Suprapubic skin (tissue), 4 donors: ENCODE measurements at regions not wholly inside any gene's neighbourhood (a gene's known extent, or its start where the extent isn't known, plus 50 kb on each side); places are given as distances from the start of the nearest gene placed in this dataset.

ENCODE experiments used
- DNase-seq, 2 donors: peaks; one replicate each; pipeline ENCODE4 v3.0.0-alpha.2; 2019; ENCODE audit warnings: low spot score in 2 of 2
- H3K27ac ChIP-seq: fragments of 200-600 bp; sonication (generic); one replicate; pipeline ENCODE4 v1.5.1; 2019
- H3K27me3 ChIP-seq: fragments of 200-600 bp; sonication (generic); one replicate; pipeline ENCODE4 v1.5.1; 2019
- H3K36me3 ChIP-seq: fragments of 200-600 bp; sonication (generic); one replicate; pipeline ENCODE4 v1.5.1; 2019
- H3K4me1 ChIP-seq: fragments of 200-600 bp; sonication (generic); one replicate; pipeline ENCODE4 v1.5.1; 2019
- H3K4me3 ChIP-seq: fragments of 200-600 bp; sonication (generic); one replicate; pipeline ENCODE4 v1.5.1; 2019; ENCODE audit warnings: mild to moderate bottlenecking
- H3K9me3 ChIP-seq: fragments of 200-600 bp; sonication (generic); one replicate; pipeline ENCODE4 v1.5.1; 2019
- EP300 ChIP-seq: sonication (generic); formaldehyde crosslinking; IDR thresholded peaks from one replicate; pipeline ENCODE4 v1.6.1; 2017; ENCODE audit warnings: antibody characterized with exemption
- POLR2A ChIP-seq, 2 donors: fragments of 450-650 bp; IDR thresholded peaks; one replicate each; pipeline ENCODE4 v1.6.1; 2017; ENCODE audit warnings: antibody characterized with exemption in 2 of 2, mild to moderate bottlenecking in 2 of 2, moderate library complexity in 2 of 2
- POLR2AphosphoS5 ChIP-seq, 3 donors: sonication (generic); formaldehyde crosslinking; IDR thresholded peaks; one replicate each; pipeline ENCODE4 v1.6.1; 2017; ENCODE audit warnings: antibody characterized with exemption in 3 of 3
- WGBS: methylation state at CpG from one replicate; pipeline ENCODE4 v1.1.5; 2018; 5-methylcytosine and 5-hydroxymethylcytosine counted together
- TF ChIP-seq, protein P1 (sequence below), 2 donors: fragments of 200-600 bp in 1 of 2; fragments of 450-650 bp in 1 of 2; sonication (generic) in 1 of 2; IDR thresholded peaks; one replicate each; pipeline ENCODE4 v1.5.1; 2016 to 2019; ENCODE audit warnings: antibody characterized with exemption in 2 of 2, mild to moderate bottlenecking in 1 of 2, moderate library complexity in 1 of 2

DNA sequence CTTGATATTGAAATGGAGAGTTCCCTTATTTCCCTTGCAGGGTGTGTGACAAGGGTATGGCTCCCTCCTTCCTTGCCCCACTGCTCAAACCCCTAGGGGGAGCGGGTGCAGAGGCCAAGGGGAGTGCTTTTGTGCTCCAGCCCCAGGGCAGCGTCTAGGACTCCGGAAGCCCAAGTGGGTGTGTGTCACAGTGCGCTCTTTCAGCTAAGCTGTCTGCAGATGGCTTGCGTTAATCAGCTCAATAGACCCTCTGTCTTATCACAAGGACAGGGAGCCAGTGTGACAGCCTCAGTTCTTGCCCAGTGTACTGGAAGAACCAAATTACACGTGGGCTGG is 523.6 kb upstream of the LMCD1 start:
- no peak overlapping the region for H3K4me3 ChIP-seq
- H3K4me1 ChIP-seq = peaks cover 3% of the 10 kb centered on the region
- TF ChIP-seq POLR2A (IDR thresholded peaks at IDR 0.05) = no peak
- H3K36me3 ChIP-seq = no peaks in the 10 kb centered on the region
- DNase-seq = no peak
- 40% methylated on average over 6 of the region's 6 CpGs for WGBS
- H3K27ac ChIP-seq = no peak overlapping the region
- H3K9me3 ChIP-seq = no peaks in the 10 kb centered on the region
- H3K27me3 ChIP-seq = no peaks in the 10 kb centered on the region

DNA sequence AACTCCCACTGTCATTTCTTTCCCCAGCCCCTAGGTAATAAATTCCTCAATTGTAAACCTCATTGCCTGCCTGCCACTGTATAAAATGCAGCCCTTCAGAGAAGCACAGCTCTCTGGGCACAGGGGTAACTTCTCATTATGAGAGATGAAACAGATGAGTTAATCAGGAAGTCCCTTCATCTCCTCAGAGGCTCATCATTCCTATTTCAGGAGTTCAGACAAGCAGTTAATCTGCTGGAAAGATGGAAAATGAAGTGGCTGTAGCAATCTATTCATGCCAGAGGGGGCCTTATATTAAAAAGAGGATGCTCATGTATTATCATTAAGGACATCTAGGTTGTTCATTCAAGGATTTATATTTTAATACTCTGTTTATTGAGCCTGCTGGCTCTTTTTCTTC is 519.5 kb upstream of the LMCD1 start:
- no peaks in the 10 kb centered on the region for H3K9me3 ChIP-seq
- TF ChIP-seq POLR2AphosphoS5 (IDR thresholded peaks at IDR 0.05) (no peak), EP300 (no peak), POLR2A (IDR thresholded peaks at IDR 0.05) (no peak)
- TF ChIP-seq, protein P1, sequence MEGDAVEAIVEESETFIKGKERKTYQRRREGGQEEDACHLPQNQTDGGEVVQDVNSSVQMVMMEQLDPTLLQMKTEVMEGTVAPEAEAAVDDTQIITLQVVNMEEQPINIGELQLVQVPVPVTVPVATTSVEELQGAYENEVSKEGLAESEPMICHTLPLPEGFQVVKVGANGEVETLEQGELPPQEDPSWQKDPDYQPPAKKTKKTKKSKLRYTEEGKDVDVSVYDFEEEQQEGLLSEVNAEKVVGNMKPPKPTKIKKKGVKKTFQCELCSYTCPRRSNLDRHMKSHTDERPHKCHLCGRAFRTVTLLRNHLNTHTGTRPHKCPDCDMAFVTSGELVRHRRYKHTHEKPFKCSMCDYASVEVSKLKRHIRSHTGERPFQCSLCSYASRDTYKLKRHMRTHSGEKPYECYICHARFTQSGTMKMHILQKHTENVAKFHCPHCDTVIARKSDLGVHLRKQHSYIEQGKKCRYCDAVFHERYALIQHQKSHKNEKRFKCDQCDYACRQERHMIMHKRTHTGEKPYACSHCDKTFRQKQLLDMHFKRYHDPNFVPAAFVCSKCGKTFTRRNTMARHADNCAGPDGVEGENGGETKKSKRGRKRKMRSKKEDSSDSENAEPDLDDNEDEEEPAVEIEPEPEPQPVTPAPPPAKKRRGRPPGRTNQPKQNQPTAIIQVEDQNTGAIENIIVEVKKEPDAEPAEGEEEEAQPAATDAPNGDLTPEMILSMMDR (IDR thresholded peaks at IDR 0.05) = no peak
- DNase-seq = no peak
- H3K27me3 ChIP-seq = no peaks in the 10 kb centered on the region
- peaks cover 3% of the 10 kb centered on the region for H3K4me1 ChIP-seq
- no peak overlapping the region for H3K27ac ChIP-seq
- H3K4me3 ChIP-seq = no peak overlapping the region
- no peaks in the 10 kb centered on the region for H3K36me3 ChIP-seq

DNA sequence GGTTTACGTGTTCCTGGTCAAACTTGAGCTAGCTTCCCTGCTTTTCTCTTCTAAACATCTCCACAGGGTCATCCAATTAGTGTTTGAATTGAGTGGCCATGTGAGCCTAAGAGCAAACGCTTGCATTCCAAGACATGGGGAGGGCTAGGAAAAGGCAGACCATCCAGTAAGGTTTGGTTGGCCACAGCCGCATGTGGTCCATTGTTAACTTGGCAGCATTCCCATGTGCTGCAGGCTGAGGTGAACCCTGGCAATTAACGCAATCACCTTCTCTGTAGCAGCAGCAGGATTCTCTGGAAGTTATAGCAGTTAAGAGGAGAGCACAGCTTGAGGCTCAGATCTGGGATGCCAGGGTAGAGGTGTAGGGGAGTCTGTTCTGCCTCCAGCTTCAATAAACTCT is 502.2 kb upstream of the LMCD1 start:
- WGBS = 55% methylated on average over 4 of the region's 4 CpGs
- no peak overlapping the region for H3K4me3 ChIP-seq
- no peaks in the 10 kb centered on the region for H3K4me1 ChIP-seq
- TF ChIP-seq EP300 (no peak), POLR2AphosphoS5 (IDR thresholded peaks at IDR 0.05) (no peak), POLR2A (IDR thresholded peaks at IDR 0.05) (no peak)
- TF ChIP-seq, protein P1 (IDR thresholded peaks at IDR 0.05) = no peak
- no peaks in the 10 kb centered on the region for H3K9me3 ChIP-seq
- DNase-seq = no peak
- no peaks in the 10 kb centered on the region for H3K36me3 ChIP-seq
- H3K27ac ChIP-seq = no peak overlapping the region
- H3K27me3 ChIP-seq = no peaks in the 10 kb centered on the region

DNA sequence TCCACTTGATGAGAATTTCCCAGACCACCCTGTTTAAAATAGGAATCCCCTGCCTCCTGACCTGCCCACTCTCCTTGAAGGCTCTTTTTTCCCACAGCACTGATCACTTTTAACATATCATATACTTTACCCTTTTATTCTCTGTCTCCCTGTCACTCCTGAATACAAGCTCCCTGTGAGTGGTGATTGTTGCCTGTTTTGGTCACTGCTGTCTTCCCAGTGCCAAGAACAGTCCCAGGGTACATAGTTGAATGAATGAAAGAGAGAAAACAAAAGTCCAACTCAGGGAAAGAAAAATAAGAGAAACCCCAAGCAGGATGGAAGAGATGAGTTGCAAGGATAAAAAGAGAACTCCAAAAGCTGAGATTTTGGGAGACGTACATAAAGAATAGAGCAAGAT is 500.3 kb upstream of the LMCD1 start:
- TF ChIP-seq POLR2AphosphoS5 (IDR thresholded peaks at IDR 0.05) = no peak
- no peak for TF ChIP-seq EP300
- no peak for TF ChIP-seq POLR2A (IDR thresholded peaks at IDR 0.05)
- TF ChIP-seq, protein P1 (IDR thresholded peaks at IDR 0.05) = no peak
- no peaks in the 10 kb centered on the region for H3K27me3 ChIP-seq
- WGBS = 13% methylated on average over 1 of the region's 1 CpG
- no peaks in the 10 kb centered on the region for H3K9me3 ChIP-seq
- no peak for DNase-seq
- H3K4me3 ChIP-seq = no peak overlapping the region
- H3K27ac ChIP-seq = no peak overlapping the region
- H3K36me3 ChIP-seq = no peaks in the 10 kb centered on the region
- H3K4me1 ChIP-seq = no peaks in the 10 kb centered on the region

DNA sequence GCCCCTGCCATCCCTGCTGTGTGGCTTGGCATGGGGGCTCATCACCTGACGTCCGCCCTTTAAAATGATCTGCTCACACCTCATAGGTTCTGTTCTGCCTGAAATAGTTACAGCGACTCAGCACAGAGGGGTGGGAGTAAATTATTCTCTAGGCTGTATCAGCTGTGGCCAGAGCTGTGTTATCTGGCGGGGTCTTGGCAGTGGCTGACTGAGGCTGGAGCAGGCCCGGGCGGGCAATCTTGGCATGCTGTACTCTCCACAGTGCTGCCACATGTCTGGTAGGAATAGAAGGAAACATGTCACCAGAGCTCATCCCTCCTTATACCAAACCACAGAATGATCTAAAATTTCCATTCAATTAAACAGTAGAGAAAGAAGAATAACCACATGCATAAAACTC is 499.9 kb upstream of the LMCD1 start:
- H3K4me1 ChIP-seq = no peaks in the 10 kb centered on the region
- H3K4me3 ChIP-seq = no peak overlapping the region
- TF ChIP-seq EP300 = no peak
- no peak for TF ChIP-seq POLR2AphosphoS5 (IDR thresholded peaks at IDR 0.05)
- no peak for TF ChIP-seq POLR2A (IDR thresholded peaks at IDR 0.05)
- TF ChIP-seq, protein P1 (IDR thresholded peaks at IDR 0.05) = no peak
- no peaks in the 10 kb centered on the region for H3K36me3 ChIP-seq
- no peaks in the 10 kb centered on the region for H3K9me3 ChIP-seq
- WGBS = 30% methylated on average over 6 of the region's 6 CpGs
- no peak for DNase-seq
- H3K27ac ChIP-seq = no peak overlapping the region
- H3K27me3 ChIP-seq = no peaks in the 10 kb centered on the region

DNA sequence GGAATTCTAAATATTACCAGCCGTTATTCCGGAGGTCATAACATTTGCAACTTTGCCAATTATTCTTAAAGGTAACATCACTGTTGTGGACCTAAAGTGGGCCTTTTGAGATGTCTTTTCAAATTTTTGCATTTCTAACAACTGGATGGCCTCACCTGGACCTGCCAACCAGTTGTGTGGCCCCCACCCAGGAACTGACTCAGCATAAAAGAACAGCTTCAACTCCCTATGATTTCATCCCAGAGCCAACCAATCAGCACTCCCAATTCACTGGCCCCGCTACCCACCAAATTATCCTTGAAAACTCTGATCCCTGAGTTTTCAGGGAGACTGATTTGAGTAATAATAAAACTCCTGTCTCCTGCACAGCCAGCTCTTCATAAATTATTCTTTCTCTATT is 489.7 kb upstream of the LMCD1 start:
- Histone ChIP-seq H3K27ac (no peak overlapping the region), H3K4me1 (no peaks in the 10 kb centered on the region), H3K9me3 (no peaks in the 10 kb centered on the region), H3K27me3 (no peaks in the 10 kb centered on the region), H3K4me3 (no peak overlapping the region), H3K36me3 (no peaks in the 10 kb centered on the region)
- WGBS = 87% methylated on average over 3 of the region's 3 CpGs
- TF ChIP-seq, protein P1 (IDR thresholded peaks at IDR 0.05) = no peak
- no peak for TF ChIP-seq POLR2A (IDR thresholded peaks at IDR 0.05)
- TF ChIP-seq POLR2AphosphoS5 (IDR thresholded peaks at IDR 0.05) = no peak
- TF ChIP-seq EP300 = no peak
- DNase-seq = no peak
